Neuron (in vitro differentiated cells): ENCODE measurements at regions not wholly inside any gene's neighbourhood (a gene's known extent, or its start where the extent isn't known, plus 50 kb on each side); places are given as distances from the start of the nearest gene placed in this dataset.

Source experiments
- H2AFZ ChIP-seq: one replicate; pipeline ENCODE4 v1.6.1; 2013; ENCODE audit warnings: low read depth, mild to moderate bottlenecking, inconsistent platforms, low read length, moderate library complexity
- H3K27me3 ChIP-seq: one replicate; pipeline ENCODE4 v1.6.1; 2013; ENCODE audit warnings: low read length; ENCODE audit not compliant: insufficient read depth
- H3K36me3 ChIP-seq: one replicate; pipeline ENCODE4 v1.6.1; 2013; ENCODE audit warnings: low read length; ENCODE audit not compliant: insufficient read depth
- H3K4me1 ChIP-seq: one replicate; pipeline ENCODE4 v1.6.1; 2013; ENCODE audit warnings: low read length; ENCODE audit not compliant: insufficient read depth
- H3K4me3 ChIP-seq: 2 replicates; pipeline ENCODE4 v1.5.1; 2013; ENCODE audit warnings: mild to moderate bottlenecking, low read length, moderate library complexity
- H3K9me3 ChIP-seq: one replicate; pipeline ENCODE4 v1.6.1; 2013; ENCODE audit warnings: low read length

DNA sequence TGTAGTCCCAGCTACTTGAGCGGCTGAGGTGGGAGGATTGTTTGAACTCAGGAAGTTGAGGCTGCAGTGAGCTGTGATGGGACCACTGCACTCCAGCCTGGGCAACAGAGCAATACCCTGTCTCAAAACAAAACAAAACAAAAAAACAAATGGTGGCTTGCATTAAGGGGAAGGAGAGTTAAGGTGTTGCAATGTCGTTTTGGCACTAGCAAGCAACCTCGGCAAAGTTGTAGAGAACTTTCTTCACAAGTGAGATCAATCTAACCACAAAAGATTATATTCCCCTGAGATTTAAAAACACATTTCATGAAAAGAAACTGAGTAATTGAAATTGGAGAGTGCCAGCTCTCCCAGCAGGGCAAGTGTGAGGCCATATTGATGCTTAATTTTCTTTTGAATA, 153.7 kb downstream of the KLF5 start:
- no peak overlapping the region for H2AFZ ChIP-seq
- H3K36me3 ChIP-seq = no peaks in the 10 kb centered on the region
- H3K4me1 ChIP-seq = no peaks in the 10 kb centered on the region
- no peaks in the 10 kb centered on the region for H3K9me3 ChIP-seq
- H3K27me3 ChIP-seq = no peaks in the 10 kb centered on the region
- H3K4me3 ChIP-seq = no peak overlapping the region

DNA sequence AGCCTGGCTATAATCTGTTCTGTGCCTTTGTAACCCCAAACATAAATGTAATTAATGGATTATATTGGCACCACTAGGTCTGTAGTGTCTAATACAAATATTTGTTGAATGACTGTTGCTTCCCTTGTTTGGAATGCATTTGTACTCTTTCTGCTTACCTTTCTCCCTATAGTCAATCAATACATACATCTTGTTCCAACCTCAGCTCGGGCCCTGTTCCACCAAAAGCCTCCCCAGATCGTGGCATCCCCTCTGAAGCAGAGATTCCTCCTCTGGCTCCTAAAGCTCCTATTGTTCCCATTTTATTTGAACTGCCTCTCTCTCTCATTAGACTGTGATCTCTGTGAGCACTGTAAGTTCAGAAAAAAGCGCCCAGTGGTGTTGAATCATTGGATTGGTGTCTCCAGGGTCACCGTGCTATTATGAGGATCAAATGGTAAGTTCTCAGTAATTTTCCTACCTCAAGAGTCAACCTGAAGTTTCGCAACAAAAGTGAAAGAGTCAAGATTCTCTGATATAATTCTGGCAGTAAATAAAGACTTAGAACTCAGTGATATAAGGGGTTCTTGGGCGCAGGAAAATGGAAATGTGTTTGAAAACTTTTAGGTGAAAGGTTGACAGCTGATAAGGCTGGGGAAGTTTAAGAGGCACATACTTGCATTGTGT, 151.5 kb downstream of the KLF5 start:
- Histone ChIP-seq H3K36me3 (no peaks in the 10 kb centered on the region), H3K9me3 (no peaks in the 10 kb centered on the region), H3K27me3 (no peaks in the 10 kb centered on the region), H3K4me1 (no peaks in the 10 kb centered on the region), H3K4me3 (no peak overlapping the region), H2AFZ (no peak overlapping the region)

DNA sequence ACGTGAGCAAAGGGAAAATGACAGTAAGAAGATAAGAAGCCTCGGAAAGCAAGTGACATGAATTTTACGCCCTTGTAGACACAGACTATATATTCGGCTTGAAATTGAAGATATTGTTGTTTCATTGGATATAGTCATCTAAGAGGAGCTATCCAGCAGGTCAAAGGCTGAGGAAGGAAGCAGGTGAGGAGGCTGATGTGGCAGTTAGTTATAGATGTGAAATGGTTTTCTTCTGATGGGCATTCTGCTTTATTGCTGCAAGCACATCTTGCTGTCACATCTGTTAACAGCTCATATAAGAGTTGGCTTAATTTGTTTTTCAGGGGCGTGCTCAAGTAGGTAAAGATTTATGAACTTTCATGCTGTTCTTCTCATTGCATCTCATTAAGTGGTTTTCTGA, 146.1 kb downstream of the KLF5 start:
- H3K27me3 ChIP-seq = no peaks in the 10 kb centered on the region
- H3K4me3 ChIP-seq = no peak overlapping the region
- H3K36me3 ChIP-seq = no peaks in the 10 kb centered on the region
- no peaks in the 10 kb centered on the region for H3K4me1 ChIP-seq
- no peaks in the 10 kb centered on the region for H3K9me3 ChIP-seq
- no peak overlapping the region for H2AFZ ChIP-seq

DNA sequence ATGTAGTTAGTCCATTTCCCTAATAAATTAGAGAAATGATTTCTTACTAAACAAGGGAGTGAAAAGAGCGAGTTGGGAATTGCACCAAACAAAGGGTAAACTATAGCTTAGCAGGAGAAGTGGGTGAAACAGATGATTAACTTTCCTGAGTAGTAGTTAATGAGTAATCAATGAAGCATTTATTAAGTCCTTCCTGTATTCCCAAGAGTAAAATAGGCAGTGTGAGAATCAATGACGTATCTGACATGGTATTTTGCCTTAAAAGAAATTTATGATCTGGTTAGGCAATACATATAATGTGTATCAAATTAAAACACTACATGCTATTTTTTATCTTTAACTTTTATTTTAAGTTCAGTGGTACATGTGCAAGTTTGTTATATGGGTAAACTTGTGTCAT, 142.8 kb downstream of the KLF5 start:
- Histone ChIP-seq H3K36me3 (no peaks in the 10 kb centered on the region), H3K4me1 (no peaks in the 10 kb centered on the region), H2AFZ (no peak overlapping the region), H3K9me3 (no peaks in the 10 kb centered on the region), H3K27me3 (no peaks in the 10 kb centered on the region), H3K4me3 (no peak overlapping the region)

DNA sequence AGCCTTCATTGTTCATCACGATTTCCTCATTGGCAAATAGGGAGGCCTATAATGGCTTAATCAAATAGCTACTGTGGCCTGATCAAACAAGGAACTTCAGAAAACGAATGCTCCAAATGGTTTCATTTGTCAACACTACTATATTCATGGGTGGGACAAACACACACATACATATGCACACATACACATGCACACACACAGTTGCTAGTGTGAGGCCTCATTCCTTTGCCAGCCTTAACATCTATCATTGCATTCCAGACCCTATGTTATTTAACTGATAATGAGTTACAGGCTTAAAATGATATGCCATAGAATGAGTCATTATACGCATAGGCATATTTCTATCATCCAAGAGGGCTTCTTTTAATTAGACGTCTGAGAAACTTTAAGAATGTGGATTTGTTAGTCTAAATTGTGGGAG, 140.2 kb downstream of the KLF5 start:
- H3K4me1 ChIP-seq = no peaks in the 10 kb centered on the region
- no peaks in the 10 kb centered on the region for H3K27me3 ChIP-seq
- no peaks in the 10 kb centered on the region for H3K36me3 ChIP-seq
- H3K9me3 ChIP-seq = no peaks in the 10 kb centered on the region
- no peak overlapping the region for H3K4me3 ChIP-seq
- H2AFZ ChIP-seq = no peak overlapping the region

DNA sequence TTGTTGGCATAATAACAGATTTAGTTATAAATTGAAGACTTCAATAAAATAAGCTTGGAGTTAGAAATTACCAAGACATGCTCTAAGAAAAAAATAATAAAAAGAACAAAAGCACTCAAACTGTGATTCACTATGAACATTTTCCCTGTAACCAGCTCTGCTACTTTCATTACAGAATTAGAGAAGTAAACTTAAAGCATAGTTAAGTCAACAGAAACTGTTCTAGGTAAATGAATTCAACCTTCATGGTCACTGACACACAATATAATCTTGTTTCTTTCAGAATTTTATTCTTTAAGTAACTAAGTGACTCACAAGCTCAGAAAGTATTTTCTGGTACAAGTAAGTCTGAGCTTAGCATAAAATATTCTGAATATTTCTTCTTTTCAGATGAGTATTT, 136.3 kb downstream of the KLF5 start:
- Histone ChIP-seq H3K36me3 (no peaks in the 10 kb centered on the region), H3K27me3 (no peaks in the 10 kb centered on the region), H3K9me3 (no peaks in the 10 kb centered on the region), H2AFZ (no peak overlapping the region), H3K4me1 (no peaks in the 10 kb centered on the region), H3K4me3 (no peak overlapping the region)

DNA sequence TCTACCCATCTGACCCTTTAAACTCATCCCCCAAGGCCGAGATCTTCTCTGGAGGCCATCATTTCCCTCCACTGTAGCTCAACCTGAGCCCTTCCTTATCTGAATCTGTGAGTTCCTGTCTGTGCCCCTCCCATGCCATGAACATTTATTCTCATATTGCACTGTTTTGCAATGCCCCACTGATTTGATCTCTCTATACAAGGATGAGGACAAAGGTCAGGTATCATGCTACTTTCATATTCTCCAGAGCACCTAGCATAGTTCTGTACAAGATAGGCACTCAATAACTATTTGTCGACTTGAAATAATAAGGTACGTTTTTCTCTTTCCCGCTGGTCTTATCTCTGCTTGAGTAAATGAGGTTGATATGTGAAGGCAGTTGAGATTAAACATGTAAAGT, 135.5 kb downstream of the KLF5 start:
- Histone ChIP-seq H3K36me3 (no peaks in the 10 kb centered on the region), H2AFZ (no peak overlapping the region), H3K9me3 (no peaks in the 10 kb centered on the region), H3K27me3 (no peaks in the 10 kb centered on the region), H3K4me1 (no peaks in the 10 kb centered on the region), H3K4me3 (no peak overlapping the region)

DNA sequence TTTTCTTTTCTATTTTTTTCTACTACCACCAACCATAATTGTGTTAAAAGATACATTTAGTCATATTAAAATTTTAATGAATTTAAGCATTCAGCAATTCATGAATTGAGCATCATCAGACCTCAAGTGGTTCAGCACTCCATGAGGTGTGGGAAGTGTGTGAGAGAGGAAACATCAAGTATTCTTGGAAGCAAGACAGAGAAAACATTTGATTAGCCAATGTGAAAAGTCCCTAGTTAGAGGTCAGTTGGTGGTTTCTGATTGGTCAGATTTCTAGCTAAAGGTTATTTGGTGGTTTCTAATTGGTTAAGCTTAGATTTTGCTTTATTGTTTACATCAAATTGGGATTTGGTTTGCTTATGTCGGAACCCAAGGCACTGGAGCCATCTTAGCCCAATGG, 134.7 kb downstream of the KLF5 start:
- no peak overlapping the region for H3K4me3 ChIP-seq
- no peaks in the 10 kb centered on the region for H3K4me1 ChIP-seq
- no peaks in the 10 kb centered on the region for H3K36me3 ChIP-seq
- H3K27me3 ChIP-seq = no peaks in the 10 kb centered on the region
- no peak overlapping the region for H2AFZ ChIP-seq
- no peaks in the 10 kb centered on the region for H3K9me3 ChIP-seq

DNA sequence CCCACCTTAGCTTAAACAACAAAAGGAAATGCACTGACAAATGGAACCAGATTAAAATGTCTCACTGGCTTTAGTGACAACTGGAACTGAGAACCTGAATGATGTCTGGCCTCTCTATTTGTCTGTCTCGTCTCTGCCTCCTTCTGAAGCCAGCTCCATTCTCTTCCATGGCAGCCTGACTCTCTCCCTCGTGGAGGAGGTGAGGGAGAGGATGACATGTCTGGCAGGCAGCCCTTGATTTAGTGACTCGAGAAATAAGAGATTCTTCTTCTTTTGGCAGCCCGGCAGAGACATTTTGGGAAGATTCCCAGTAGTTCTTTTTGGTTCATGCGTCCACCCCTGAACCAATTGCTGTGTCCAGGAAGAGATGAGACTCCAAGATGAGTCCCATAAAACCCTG, 131.7 kb downstream of the KLF5 start:
- Histone ChIP-seq H3K36me3 (no peaks in the 10 kb centered on the region), H3K4me1 (no peaks in the 10 kb centered on the region), H3K27me3 (no peaks in the 10 kb centered on the region), H3K9me3 (no peaks in the 10 kb centered on the region), H3K4me3 (no peak overlapping the region), H2AFZ (no peak overlapping the region)

DNA sequence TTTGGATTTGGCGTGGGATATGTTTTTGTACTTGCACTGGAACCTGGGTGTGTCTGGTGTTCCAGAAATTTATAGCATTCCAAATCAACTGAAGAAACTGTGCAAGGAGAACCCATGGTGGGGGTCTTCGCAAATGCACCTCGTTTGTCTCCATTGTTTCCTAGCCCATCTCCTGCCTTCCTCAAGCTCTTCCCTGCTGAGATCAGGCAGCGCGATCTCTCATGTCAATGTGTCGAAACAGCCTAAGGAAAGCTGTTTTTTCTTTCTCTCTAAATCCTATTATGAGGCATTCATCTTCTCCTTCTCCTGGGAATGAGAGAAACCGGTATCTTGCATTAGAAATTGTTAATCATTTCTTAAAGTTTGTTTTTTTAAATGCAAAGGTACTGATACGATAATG, 131.0 kb downstream of the KLF5 start:
- Histone ChIP-seq H3K27me3 (no peaks in the 10 kb centered on the region), H2AFZ (no peak overlapping the region), H3K4me3 (no peak overlapping the region), H3K36me3 (no peaks in the 10 kb centered on the region), H3K4me1 (no peaks in the 10 kb centered on the region), H3K9me3 (no peaks in the 10 kb centered on the region)

DNA sequence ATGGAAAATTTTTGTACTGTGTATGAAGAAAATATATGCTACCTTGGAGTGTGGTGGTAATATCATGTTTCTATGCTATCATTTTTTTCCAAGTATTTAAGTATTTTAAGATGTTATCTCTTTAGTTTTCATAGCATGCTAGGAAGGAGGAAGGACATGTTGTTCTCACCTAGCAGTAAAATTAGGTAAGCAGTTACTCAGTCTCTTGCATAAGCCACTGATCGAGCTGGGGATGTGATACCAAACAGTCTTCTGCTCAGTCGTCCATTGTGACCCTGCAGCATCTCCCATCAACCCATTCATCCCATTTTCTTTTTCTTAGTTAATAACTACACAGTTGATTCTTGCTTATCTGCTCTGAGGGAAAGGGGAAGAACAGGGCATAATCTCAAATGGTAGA, 130.6 kb downstream of the KLF5 start:
- Histone ChIP-seq H3K27me3 (no peaks in the 10 kb centered on the region), H2AFZ (no peak overlapping the region), H3K36me3 (no peaks in the 10 kb centered on the region), H3K9me3 (no peaks in the 10 kb centered on the region), H3K4me1 (no peaks in the 10 kb centered on the region), H3K4me3 (no peak overlapping the region)

DNA sequence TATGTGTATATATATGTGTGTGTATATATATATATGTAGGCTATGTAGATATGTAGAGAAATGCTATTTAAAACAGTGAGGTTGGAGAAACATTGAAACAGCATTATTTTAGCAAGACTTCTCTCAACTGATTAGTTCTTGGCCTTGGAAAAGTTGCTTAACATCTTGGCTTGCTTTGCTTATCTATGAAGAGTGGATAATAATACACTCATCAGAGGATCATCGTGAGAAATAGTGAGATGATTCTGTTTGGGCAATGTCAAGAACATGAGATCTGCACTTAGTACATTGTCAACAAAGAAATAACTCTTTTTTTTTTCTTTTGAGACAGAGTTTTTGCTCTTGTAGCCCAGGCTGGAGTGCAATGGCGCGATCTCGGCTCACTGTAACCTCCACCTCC, 128.3 kb downstream of the KLF5 start:
- Histone ChIP-seq H2AFZ (no peak overlapping the region), H3K27me3 (no peaks in the 10 kb centered on the region)

DNA sequence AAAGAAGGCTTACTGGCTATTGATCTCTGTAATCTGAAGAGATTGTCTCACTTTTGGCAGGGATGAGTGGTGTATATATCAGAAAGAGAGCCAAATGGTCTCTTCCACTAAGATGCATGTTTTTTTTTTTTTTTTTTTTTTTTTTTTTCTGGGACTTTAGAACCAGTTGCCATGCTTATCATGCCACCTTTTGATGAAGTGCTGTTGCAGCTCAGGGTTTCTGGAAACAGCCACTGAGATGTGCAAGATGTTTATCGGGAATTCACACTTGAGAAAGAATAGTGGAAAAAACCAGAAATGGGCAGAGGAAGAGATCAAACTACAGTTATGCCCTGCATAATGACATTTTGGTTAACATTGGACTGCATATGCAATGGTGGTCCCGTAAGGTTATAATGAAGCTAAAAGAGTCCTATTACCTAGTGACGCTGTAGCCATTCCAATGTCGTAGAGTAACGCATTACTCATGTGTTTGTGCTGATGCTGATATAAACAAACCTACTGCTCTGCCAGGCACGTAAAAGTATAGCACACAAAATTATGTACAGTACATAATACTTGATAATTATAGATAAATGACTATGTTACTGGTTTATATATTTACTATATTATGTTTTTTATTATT, 121.0 kb downstream of the KLF5 start:
- no peaks in the 10 kb centered on the region for H3K36me3 ChIP-seq
- no peaks in the 10 kb centered on the region for H3K9me3 ChIP-seq
- no peak overlapping the region for H3K4me3 ChIP-seq
- H2AFZ ChIP-seq = no peak overlapping the region
- H3K27me3 ChIP-seq = no peaks in the 10 kb centered on the region
- H3K4me1 ChIP-seq = no peaks in the 10 kb centered on the region

More for the DNA sequence above, 128.3 kb downstream of the KLF5 start:
- no peaks in the 10 kb centered on the region for H3K4me1 ChIP-seq
- no peak overlapping the region for H3K4me3 ChIP-seq
- no peaks in the 10 kb centered on the region for H3K36me3 ChIP-seq
- no peaks in the 10 kb centered on the region for H3K9me3 ChIP-seq
